ENCODE measurements at regions not wholly inside any gene's neighbourhood (a gene's known extent, or its start where the extent isn't known, plus 50 kb on each side); places are given as distances from the start of the nearest gene placed in this dataset.

DNA sequence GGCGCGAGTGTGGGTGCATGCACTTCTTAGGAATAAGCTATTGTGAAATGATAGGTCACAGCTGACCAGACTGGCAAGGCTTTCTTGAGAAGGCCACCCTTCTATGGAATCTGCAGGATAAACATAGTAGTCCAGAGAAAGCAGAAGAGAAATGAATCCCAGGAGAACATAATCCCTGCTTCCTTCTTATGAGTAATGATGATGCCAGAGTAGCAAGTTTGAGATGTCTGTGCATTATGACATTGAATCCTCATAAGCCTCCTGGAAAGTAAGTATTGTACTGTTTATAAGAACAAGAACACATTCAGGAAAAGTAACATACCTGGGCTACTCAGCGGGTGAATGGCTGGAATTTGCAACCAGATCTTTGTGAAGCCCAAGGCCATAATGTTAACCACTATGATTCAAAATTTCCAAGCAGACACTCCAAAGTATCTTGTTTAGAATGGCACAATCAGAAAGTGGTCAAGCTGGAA is 272.1 kb upstream of the HS3ST1 start:
- no peaks in the 10 kb centered on the region for H3K36me3 ChIP-seq
- H3K27me3 ChIP-seq, result no peaks in the 10 kb centered on the region
- H3K4me1 ChIP-seq, result no peaks in the 10 kb centered on the region
- TF ChIP-seq POLR2A (IDR thresholded peaks at IDR 0.05), result no peak
- H3K9me3 ChIP-seq, result no peaks in the 10 kb centered on the region
- WGBS (ENCODE audit: insufficient coverage, low coverage, low lambda C conversion rate, missing lambda C conversion rate), result 93% methylated on average over 3 of the region's 3 CpGs
- intact Hi-C loops (cut with DNase I), result no loop called here
- H3K4me3 ChIP-seq, result no peak overlapping the region
- no peak overlapping the region for H3K27ac ChIP-seq
- ATAC-seq, result no peak
- DNase-seq, result no peak

DNA sequence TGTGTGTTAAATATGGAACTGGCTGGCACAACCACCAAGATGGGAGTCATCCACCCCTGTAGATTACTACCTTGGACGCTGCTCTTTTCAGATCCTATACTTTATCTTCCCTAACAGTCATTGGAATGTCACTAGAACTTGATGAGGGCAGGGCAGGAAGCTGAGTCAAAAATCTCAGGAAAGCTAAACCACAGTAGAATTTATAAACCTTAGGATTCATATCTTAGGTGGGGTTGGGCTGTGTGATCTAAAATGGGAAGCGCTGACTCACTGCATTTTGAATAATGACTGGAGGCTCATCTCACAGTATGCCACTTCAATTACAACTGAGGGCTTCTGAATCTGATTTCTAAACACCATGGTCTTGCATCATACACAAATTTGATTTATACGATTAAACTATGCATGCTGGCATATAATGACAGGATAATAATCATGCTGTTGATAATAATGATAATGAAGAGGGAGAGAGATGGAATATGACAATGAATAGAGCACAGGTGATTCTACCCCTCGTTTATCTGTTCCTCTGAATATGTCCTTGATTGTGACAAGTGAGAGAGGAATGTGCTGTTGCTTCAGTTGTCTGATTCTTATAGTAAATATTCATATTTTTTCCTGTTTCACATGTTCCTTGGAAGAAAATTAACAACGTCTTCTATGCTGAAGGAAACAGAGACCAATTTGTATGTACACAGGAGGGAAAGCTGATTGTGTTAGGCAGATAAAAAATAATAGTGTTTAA is 270.3 kb upstream of the HS3ST1 start:
- Histone ChIP-seq H3K4me1 (no peaks in the 10 kb centered on the region), H3K27ac (no peak overlapping the region), H3K4me3 (no peak overlapping the region), H3K27me3 (no peaks in the 10 kb centered on the region), H3K9me3 (no peaks in the 10 kb centered on the region), H3K36me3 (no peaks in the 10 kb centered on the region)
- ATAC-seq (no peak), DNase-seq (no peak)
- TF ChIP-seq, protein P1, sequence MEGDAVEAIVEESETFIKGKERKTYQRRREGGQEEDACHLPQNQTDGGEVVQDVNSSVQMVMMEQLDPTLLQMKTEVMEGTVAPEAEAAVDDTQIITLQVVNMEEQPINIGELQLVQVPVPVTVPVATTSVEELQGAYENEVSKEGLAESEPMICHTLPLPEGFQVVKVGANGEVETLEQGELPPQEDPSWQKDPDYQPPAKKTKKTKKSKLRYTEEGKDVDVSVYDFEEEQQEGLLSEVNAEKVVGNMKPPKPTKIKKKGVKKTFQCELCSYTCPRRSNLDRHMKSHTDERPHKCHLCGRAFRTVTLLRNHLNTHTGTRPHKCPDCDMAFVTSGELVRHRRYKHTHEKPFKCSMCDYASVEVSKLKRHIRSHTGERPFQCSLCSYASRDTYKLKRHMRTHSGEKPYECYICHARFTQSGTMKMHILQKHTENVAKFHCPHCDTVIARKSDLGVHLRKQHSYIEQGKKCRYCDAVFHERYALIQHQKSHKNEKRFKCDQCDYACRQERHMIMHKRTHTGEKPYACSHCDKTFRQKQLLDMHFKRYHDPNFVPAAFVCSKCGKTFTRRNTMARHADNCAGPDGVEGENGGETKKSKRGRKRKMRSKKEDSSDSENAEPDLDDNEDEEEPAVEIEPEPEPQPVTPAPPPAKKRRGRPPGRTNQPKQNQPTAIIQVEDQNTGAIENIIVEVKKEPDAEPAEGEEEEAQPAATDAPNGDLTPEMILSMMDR (IDR thresholded peaks at IDR 0.05), result no peak
- no peak for TF ChIP-seq POLR2A (IDR thresholded peaks at IDR 0.05)
- intact Hi-C loops (cut with DNase I), result no loop called here
- WGBS (ENCODE audit: insufficient coverage, low coverage, low lambda C conversion rate, missing lambda C conversion rate), result 24% methylated on average over 5 of the region's 5 CpGs

DNA sequence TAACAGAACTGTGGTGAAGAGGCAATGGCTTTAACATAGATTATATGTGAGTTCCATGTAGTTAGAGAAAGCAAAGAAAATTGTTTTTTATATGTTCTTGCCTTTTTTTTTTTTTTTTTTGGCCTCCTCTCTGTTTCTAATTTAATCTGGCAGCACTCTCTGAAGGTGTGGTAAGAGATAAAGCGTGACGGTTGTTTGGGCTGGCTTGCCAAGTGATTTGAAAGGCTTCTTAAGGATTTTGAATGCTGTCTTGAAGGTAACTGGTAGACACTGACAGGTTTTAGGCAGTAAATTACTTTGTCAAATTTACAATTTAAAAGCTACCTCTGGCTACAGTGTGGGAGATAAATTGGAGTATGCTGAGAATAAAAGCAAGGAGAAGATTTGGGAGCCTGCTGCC is 269.3 kb upstream of the HS3ST1 start:
- H3K4me1 ChIP-seq, result no peaks in the 10 kb centered on the region
- H3K27ac ChIP-seq, result no peak overlapping the region
- TF ChIP-seq, protein P1 (IDR thresholded peaks at IDR 0.05), result no peak
- no peak for TF ChIP-seq POLR2A (IDR thresholded peaks at IDR 0.05)
- no peak overlapping the region for H3K4me3 ChIP-seq
- ATAC-seq (no peak), DNase-seq (no peak)
- intact Hi-C loops (cut with DNase I), result no loop called here
- H3K27me3 ChIP-seq, result no peaks in the 10 kb centered on the region
- no peaks in the 10 kb centered on the region for H3K36me3 ChIP-seq
- WGBS (ENCODE audit: insufficient coverage, low coverage, low lambda C conversion rate, missing lambda C conversion rate), result 45% methylated on average over 2 of the region's 2 CpGs
- H3K9me3 ChIP-seq, result no peaks in the 10 kb centered on the region

DNA sequence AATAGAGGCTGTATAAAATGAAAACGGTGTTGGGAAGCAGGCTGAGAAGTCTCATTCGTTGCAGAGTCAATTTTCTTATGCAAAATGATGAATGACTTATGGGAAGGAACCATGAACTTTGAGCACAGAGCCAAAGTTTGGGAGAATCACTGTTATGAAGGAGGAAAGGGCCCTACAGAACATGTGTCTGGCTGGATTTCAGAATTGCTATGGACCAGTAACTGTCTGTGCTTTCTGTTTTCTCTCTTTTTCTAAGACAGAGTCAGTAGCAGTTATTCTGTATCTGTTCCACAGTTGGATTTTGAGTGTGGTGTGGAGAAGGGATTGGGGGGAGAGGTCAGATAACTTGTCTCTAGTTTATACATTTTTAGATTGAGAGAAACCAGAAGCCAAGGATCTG is 265.0 kb upstream of the HS3ST1 start:
- intact Hi-C loops (cut with DNase I), result no loop called here
- WGBS (ENCODE audit: insufficient coverage, low coverage, low lambda C conversion rate, missing lambda C conversion rate), result 18% methylated on average over 2 of the region's 2 CpGs

DNA sequence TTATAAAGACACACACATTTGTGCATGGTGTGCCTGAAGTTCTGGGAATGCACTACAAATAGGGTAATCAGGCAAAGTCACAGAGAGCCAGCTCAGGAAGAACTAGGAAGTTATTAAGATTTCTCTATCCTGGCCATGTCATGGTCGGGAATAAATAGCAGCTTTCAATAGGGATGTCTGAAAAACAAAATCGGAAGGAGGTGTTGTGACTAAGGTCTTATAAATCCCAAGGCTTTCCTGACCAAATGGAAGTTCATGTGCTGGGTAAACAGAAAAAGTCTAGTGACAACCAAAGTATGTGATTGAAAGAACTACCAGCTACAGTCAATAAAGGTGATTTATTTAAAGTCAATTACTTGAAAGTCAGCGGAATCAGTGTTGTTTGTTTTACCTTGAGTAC is 262.5 kb upstream of the HS3ST1 start:
- Histone ChIP-seq H3K36me3 (no peaks in the 10 kb centered on the region), H3K4me3 (no peak overlapping the region), H3K9me3 (no peaks in the 10 kb centered on the region), H3K27me3 (no peaks in the 10 kb centered on the region), H3K4me1 (no peaks in the 10 kb centered on the region), H3K27ac (no peak overlapping the region)
- no peak for TF ChIP-seq POLR2A (IDR thresholded peaks at IDR 0.05)
- TF ChIP-seq, protein P1 (IDR thresholded peaks at IDR 0.05), result no peak
- WGBS (ENCODE audit: insufficient coverage, low coverage, low lambda C conversion rate, missing lambda C conversion rate), result 20% methylated on average over 3 of the region's 3 CpGs
- no peak for DNase-seq
- ATAC-seq, result no peak
- intact Hi-C loops (cut with DNase I), result no loop called here

More for the DNA sequence above, 265.0 kb upstream of the HS3ST1 start:
- no peak for ATAC-seq
- H3K27me3 ChIP-seq, result no peaks in the 10 kb centered on the region
- H3K4me1 ChIP-seq, result no peaks in the 10 kb centered on the region
- H3K9me3 ChIP-seq, result no peaks in the 10 kb centered on the region
- no peak overlapping the region for H3K27ac ChIP-seq
- H3K4me3 ChIP-seq, result no peak overlapping the region
- DNase-seq, result no peak
- no peak for TF ChIP-seq POLR2A (IDR thresholded peaks at IDR 0.05)
- TF ChIP-seq, protein P1 (IDR thresholded peaks at IDR 0.05), result no peak
- H3K36me3 ChIP-seq, result no peaks in the 10 kb centered on the region

Data from right lobe of liver (tissue), 6 donors.